Epithelial cell of proximal tubule (primary cell): ENCODE measurements at regions not wholly inside any gene's neighbourhood (a gene's known extent, or its start where the extent isn't known, plus 50 kb on each side); places are given as distances from the start of the nearest gene placed in this dataset.

ENCODE experiments used
- DNase-seq: peaks from one replicate; pipeline ENCODE4 v3.0.0-alpha.2; 2011; ENCODE audit warnings: low read depth
- H3K4me3 ChIP-seq: 2 replicates; pipeline ENCODE4 v1.5.1; 2011; ENCODE audit warnings: low read depth, mild to moderate bottlenecking, low read length
- TF ChIP-seq, protein P1 (sequence below): conservative IDR thresholded peaks from 2 replicates; pipeline ENCODE4 v1.5.1; 2012; ENCODE audit warnings: low read depth, mild to moderate bottlenecking, low read length

DNA sequence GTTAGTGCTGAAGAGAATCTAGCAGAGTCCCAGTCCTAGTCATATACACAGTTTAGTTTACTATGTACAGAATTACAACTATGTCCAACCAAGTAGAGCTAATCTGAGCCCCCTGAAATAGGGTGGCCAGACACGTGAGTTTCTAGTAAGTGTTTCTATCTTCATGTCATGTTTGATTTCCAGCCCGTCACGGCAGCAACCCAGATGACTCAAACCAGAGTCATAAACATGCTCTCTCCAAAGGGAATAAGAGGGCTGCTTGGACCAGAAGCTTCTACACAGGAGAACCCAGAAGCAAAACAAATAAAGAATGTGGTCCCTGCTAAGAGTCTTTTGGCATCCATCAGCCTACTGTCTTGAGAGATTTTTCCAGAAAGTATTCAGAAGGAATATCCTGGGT is 64.9 kb upstream of the WIPF1 start:
- no peak overlapping the region for H3K4me3 ChIP-seq
- peak; percentile 42 for DNase-seq
- TF ChIP-seq, protein P1, sequence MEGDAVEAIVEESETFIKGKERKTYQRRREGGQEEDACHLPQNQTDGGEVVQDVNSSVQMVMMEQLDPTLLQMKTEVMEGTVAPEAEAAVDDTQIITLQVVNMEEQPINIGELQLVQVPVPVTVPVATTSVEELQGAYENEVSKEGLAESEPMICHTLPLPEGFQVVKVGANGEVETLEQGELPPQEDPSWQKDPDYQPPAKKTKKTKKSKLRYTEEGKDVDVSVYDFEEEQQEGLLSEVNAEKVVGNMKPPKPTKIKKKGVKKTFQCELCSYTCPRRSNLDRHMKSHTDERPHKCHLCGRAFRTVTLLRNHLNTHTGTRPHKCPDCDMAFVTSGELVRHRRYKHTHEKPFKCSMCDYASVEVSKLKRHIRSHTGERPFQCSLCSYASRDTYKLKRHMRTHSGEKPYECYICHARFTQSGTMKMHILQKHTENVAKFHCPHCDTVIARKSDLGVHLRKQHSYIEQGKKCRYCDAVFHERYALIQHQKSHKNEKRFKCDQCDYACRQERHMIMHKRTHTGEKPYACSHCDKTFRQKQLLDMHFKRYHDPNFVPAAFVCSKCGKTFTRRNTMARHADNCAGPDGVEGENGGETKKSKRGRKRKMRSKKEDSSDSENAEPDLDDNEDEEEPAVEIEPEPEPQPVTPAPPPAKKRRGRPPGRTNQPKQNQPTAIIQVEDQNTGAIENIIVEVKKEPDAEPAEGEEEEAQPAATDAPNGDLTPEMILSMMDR: no peak

DNA sequence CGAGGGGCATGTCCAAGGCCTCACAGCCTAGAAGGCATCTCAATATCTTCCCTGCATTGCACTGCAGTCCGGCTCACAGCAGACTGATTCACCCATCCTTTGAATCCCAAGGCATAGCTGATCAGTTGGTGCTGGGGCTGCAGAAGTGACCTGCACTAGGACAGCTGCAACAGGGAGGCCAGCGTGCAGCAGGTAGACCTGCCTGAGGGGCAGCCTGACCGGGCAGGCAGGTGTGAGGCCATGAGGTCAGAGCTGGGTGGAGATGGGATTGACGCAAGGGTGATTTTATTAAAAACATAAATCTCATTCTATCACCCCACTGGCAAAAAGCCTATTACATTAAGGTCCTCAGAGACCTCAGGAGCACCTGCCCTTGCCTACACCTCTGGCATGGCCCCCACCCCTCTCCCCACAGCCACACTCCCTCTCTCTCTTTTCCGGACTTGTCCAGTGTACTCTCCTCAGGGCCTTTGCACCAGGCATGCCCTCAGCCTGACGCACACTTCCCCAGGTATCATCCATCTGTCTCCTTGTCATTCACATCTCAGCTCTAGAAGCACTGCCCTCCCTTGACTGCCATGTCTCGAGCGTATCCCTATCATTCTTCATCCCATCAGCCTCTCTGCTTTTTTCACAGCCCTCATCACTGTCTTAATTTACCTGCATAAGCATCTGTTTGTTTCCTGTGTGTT is 63.5 kb upstream of the WIPF1 start:
- no peak for DNase-seq
- H3K4me3 ChIP-seq: no peak overlapping the region
- TF ChIP-seq, protein P1: no peak

DNA sequence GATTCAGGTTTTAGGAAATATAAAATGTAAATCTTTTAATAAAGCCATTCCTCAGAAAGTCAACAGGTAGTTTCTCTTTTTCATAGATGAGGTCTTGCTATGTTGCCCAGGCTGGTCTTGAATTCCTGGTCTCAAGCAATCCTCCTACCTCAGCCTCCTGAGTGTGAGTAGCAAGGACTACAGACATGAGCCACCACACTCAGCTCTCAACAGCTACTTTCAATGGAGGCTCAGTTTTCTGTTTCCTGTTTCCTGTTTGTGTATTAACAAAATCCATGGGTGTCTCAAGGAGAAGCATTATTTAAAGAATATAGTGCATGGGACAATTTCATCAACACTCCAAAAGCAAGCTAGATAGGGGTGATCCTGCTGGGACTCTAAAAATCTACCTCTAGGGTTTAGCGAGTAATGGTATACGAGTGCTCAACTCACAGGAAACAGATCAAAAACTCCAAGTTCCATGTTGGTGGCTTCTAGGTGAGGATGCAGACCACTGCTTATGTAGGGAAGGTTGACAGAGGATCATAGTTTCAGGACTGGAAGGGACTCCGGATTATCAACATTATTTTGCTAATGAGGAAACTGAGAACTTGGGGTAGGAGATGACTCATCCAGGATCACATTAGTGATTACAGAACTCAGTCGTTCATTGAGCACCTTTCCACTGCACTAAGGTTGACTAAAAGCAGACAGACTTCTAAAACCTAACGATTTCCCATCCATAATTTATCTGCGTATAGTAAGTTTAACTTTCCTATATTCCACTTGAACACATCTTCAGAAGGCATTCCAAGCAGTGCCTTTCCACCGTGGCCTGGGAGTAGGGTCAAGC is 61.7 kb upstream of the WIPF1 start:
- H3K4me3 ChIP-seq: no peak overlapping the region
- TF ChIP-seq, protein P1: no peak
- DNase-seq: no peak

DNA sequence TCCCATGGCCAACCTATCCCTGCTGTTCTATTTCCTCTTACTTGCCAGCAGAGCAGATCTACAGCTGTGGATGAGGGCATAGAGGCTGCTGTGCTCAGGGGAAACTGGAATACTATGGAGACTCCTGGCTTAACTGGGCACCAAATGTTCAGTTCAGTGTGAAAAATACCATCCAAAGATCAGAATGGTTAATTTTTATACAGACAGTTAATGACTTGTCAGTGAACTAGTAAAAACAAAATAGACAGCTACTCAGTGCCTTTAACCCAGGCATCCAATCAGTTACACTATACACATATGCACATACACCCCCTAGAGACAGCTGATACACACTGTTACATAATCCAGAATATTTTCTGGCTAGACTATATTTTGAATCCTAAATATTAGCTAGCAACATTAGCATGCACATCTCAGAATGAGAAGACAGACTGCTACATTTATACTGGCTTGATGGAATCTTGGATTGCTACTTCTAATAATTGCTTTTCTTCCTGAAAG is 59.1 kb upstream of the WIPF1 start:
- TF ChIP-seq, protein P1: peak; percentile 5
- DNase-seq: no peak

DNA sequence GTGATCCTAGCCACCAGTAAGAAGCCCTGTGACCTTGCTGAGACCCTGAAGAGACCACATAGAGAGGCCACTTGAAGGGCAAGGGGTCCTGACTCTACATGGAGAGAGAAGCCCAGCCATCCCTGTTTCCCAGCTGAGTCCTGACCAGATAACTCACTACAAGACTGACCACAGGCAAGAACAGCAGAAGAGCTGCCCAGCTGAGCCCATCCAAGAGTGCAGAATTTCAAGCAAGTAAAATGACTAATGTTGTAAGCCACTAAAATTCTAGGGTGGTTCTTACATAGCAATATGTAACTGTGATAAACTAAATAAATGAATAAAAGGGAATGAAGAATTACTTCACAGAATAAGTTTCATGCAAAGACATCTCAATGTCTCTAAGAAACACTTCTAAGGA is 58.4 kb upstream of the WIPF1 start:
- TF ChIP-seq, protein P1: no peak
- H3K4me3 ChIP-seq: no peak overlapping the region
- DNase-seq: no peak

More for the DNA sequence above, 59.1 kb upstream of the WIPF1 start:
- no peak overlapping the region for H3K4me3 ChIP-seq

DNA sequence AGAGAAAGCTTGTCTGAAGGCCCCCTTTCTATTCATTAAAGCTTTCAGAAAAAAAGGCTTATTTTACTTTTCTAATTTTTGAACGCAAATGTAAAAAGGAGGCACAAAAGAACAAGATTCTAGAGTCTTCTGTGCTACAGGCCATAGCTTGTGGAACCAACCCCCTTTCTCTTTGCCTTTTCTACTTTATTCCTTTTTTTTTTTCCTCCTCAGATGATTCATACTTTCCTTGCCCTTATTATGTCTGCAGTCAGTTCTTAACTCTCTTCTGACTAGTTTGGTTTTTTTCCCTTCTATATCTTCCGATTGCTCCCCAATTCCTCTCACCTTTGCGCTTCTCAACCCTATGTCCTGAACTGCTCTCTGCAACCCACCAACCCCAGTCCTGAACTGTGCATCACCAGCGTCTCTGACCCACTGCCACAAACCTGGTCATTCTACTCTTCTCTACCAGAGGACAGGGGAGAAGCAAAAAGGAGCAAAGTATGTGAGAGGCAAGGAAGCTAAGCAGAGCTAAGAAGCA is 56.9 kb upstream of the WIPF1 start:
- H3K4me3 ChIP-seq: no peak overlapping the region
- TF ChIP-seq, protein P1: no peak
- DNase-seq: no peak
